DND-41 (cell line): ENCODE measurements at regions not wholly inside any gene's neighbourhood (a gene's known extent, or its start where the extent isn't known, plus 50 kb on each side); places are given as distances from the start of the nearest gene placed in this dataset.

ENCODE experiments used
- EZH2 ChIP-seq: IDR thresholded peaks from 3 replicates; pipeline ENCODE4 v1.6.1; 2012; ENCODE audit warnings: borderline replicate concordance, low read depth, mild to moderate bottlenecking, moderate library complexity, low read length, inconsistent platforms; ENCODE audit not compliant: severe bottlenecking
- TF ChIP-seq, protein P1 (sequence below): IDR thresholded peaks from 2 replicates; pipeline ENCODE4 v1.5.1; 2012; ENCODE audit warnings: borderline replicate concordance, low read length, moderate library complexity, mild to moderate bottlenecking; ENCODE audit not compliant: poor library complexity, severe bottlenecking; ENCODE audit errors: extremely low read depth

DNA sequence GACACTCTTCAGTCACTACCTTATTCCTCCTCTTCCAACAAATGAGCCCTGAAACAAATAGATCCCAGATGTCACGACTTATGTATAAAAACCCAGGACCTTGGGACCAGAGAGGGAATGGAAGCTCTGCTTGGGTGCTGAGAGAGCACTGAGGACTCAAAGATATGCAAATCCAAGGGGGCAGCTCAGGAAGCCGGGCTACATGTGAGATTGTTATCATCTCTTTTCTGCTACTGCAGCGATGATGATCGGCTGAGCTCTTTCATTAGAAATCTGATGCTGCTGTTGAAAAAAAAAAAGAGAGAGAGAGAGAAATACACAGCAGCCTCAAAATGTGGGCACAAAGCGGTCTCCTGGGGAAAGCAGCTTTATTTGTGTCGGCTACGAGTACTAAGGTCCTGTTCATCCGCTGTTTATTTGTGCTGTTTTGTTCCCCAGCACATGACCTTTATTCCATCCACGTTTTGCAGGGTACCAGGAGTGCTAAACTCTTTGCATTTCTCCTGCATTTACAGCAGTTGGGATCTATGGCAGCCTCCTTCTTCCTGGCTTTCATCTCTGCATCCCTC is 120.2 kb downstream of the TRIM29 start:
- TF ChIP-seq, protein P1, sequence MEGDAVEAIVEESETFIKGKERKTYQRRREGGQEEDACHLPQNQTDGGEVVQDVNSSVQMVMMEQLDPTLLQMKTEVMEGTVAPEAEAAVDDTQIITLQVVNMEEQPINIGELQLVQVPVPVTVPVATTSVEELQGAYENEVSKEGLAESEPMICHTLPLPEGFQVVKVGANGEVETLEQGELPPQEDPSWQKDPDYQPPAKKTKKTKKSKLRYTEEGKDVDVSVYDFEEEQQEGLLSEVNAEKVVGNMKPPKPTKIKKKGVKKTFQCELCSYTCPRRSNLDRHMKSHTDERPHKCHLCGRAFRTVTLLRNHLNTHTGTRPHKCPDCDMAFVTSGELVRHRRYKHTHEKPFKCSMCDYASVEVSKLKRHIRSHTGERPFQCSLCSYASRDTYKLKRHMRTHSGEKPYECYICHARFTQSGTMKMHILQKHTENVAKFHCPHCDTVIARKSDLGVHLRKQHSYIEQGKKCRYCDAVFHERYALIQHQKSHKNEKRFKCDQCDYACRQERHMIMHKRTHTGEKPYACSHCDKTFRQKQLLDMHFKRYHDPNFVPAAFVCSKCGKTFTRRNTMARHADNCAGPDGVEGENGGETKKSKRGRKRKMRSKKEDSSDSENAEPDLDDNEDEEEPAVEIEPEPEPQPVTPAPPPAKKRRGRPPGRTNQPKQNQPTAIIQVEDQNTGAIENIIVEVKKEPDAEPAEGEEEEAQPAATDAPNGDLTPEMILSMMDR, result no peak
- TF ChIP-seq EZH2, result no peak
